ENCODE measurements at regions not wholly inside any gene's neighbourhood (a gene's known extent, or its start where the extent isn't known, plus 50 kb on each side); places are given as distances from the start of the nearest gene placed in this dataset.

DNA sequence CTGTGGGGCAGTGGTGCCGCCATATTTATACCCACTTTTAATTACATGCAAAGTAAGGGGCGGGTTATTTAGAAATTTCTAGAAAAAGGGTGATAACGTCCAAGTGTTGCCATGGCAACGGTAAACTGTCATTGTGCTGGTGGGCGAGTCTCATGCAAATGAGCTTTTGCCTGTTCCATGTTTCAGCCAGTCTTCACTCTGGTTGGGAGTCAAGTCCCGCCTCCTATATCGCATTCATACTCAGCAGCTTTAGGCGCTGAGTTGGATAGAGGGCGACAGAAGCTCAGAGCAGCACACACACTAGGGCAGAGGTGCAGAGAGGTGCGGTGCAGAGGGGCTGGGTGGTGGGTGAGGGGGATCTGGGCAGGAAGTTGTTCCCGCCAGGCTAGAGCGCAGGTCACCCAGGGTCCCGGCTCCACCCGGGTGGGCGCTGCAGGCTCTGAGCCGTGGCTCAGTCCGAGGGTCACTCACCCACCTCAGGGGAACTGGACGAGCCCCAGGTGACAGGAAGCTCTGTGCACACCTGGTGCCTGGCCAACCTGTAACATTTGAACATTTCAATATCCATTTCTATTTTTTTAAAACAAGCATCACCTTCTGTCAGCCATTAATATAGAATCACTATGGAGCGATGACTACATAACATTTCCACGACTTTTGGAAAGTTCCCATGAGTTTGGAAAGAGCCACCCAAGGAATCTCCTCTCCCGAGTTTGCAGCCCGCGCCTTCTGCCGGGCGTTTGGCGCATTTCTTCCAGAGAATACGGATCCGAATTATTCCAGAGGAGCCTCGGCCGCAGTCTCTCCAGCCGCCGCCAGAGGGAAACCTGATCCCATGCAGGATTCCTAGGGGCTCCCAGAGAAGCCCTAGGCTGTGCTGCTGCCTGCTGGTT is 89.1 kb upstream of the PHACTR3 start:
- intact Hi-C loops (cut with micrococcal nuclease; ENCODE audit: unreplicated experiment), result no loop called here
- Histone ChIP-seq H3K4me1 (ENCODE audit: insufficient read depth, low read length, poor library complexity, severe bottlenecking) (no peaks in the 10 kb centered on the region), H2AFZ (ENCODE audit: low read length) (no peak overlapping the region), H3K4me3 (ENCODE audit: low read depth, low read length, poor library complexity, severe bottlenecking) (no peak overlapping the region), H4K20me1 (ENCODE audit: insufficient read depth, low read length) (no peaks in the 10 kb centered on the region), H3K27ac (ENCODE audit: low read depth, low read length, poor library complexity, severe bottlenecking) (no peak overlapping the region), H3K36me3 (ENCODE audit: insufficient read depth, low read length) (no peaks in the 10 kb centered on the region), H3K79me2 (ENCODE audit: insufficient read depth, low read depth, low read length) (no peaks in the 10 kb centered on the region), H3K9me2 (ENCODE audit: insufficient read depth, low read length) (no peaks in the 10 kb centered on the region), H3K4me2 (ENCODE audit: low read length) (no peak overlapping the region), H3K9me3 (ENCODE audit: low read length) (no peaks in the 10 kb centered on the region)
- ChIA-PET CTCF (ENCODE audit: unreplicated experiment) (no interaction called here), POLR2A (interaction anchor here (0.6 kb wide), 1 partner anchor 27 kb away, joined by 3 read pairs; no protein-coding TSS in a partner anchor)
- peak; percentile 73 for TF ChIP-seq CTCF (conservative IDR thresholded peaks at IDR 0.05; ENCODE audit: low read length)
- TF ChIP-seq EZH2phosphoT487 (IDR thresholded peaks at IDR 0.05; ENCODE audit: borderline replicate concordance, low read depth, low read length), result no peak
- DNase-seq (ENCODE audit: low spot score), result peak; percentile 4
- BruUV-seq (replicated peaks), result no TSS peak

DNA sequence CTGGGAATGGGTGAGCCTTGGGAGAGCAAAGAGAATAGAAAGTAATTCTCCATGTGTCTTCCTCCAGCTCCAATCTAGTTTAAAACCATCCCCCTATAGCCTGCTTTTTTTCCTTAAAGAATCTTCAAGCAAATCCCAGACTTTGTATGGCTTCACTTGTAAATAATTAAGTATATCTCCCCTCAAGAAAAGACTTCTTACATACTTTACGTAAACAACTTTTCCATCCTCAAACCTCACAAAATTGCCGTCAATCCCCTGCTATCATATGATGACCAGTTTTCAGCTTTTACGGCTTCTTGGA is 88.5 kb upstream of the PHACTR3 start:
- intact Hi-C loops (cut with micrococcal nuclease; ENCODE audit: unreplicated experiment), result no loop called here
- no peaks in the 10 kb centered on the region for H3K79me2 ChIP-seq (ENCODE audit: insufficient read depth, low read depth, low read length)
- no peak overlapping the region for H3K4me3 ChIP-seq (ENCODE audit: low read depth, low read length, poor library complexity, severe bottlenecking)
- no peaks in the 10 kb centered on the region for H3K9me2 ChIP-seq (ENCODE audit: insufficient read depth, low read length)
- DNase-seq (ENCODE audit: low spot score), result no peak
- BruUV-seq (replicated peaks), result no TSS peak
- TF ChIP-seq CTCF (conservative IDR thresholded peaks at IDR 0.05; ENCODE audit: low read length) (0 out of 2 replicates have a peak, but pooled peaks have one; percentile 1), EZH2phosphoT487 (IDR thresholded peaks at IDR 0.05; ENCODE audit: borderline replicate concordance, low read depth, low read length) (no peak)
- H4K20me1 ChIP-seq (ENCODE audit: insufficient read depth, low read length), result no peaks in the 10 kb centered on the region
- H3K4me1 ChIP-seq (ENCODE audit: insufficient read depth, low read length, poor library complexity, severe bottlenecking), result no peaks in the 10 kb centered on the region
- ChIA-PET CTCF (ENCODE audit: unreplicated experiment) (no interaction called here), POLR2A (interaction anchor here (0.6 kb wide), 1 partner anchor 26 kb away, joined by 3 read pairs; no protein-coding TSS in a partner anchor)
- no peak overlapping the region for H3K27ac ChIP-seq (ENCODE audit: low read depth, low read length, poor library complexity, severe bottlenecking)
- no peak overlapping the region for H2AFZ ChIP-seq (ENCODE audit: low read length)
- no peaks in the 10 kb centered on the region for H3K9me3 ChIP-seq (ENCODE audit: low read length)
- no peaks in the 10 kb centered on the region for H3K36me3 ChIP-seq (ENCODE audit: insufficient read depth, low read length)
- no peak overlapping the region for H3K4me2 ChIP-seq (ENCODE audit: low read length)

Measured in OCI-LY7 (cell line).